HG03354 (cell line): ENCODE measurements at regions not wholly inside any gene's neighbourhood (a gene's known extent, or its start where the extent isn't known, plus 50 kb on each side); places are given as distances from the start of the nearest gene placed in this dataset.

ENCODE experiments used
- ATAC-seq: cut with Tn5 transposase; IDR thresholded peaks from one replicate; pipeline ENCODE4 v1.9.1; 2021; ENCODE audit warnings: mild to moderate bottlenecking; ENCODE audit not compliant: unreplicated experiment, poor library complexity, severe bottlenecking

DNA sequence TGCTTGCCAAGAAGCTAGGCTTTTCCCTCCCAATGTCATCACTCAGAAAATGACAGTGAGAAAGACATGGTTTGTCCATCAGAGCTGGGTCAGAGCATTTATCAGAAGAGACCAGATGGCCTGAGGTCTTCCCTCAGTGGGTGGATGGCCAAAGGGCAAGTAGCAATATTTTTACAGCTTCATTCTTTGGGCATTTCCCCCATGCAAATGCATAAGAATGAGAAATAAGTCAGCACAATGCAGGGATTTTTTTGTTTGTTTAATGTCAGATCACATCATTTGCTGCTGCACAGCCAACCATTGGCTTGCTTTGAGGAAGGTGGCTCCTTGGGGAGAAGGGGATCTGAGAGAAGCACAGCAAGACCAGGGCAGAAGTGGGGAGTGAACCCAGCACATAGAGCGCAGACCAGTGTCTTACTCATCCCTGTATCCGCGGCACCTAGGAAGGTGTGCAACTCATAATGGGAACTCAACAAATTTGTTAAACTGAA, 209.6 kb downstream of the SEMA6A start:
- peak; percentile 68 for ATAC-seq

- no peak for ATAC-seq
Measured at GRCh38 chr5:116363780-116364179, 210.8 kb downstream of the SEMA6A start.

DNA sequence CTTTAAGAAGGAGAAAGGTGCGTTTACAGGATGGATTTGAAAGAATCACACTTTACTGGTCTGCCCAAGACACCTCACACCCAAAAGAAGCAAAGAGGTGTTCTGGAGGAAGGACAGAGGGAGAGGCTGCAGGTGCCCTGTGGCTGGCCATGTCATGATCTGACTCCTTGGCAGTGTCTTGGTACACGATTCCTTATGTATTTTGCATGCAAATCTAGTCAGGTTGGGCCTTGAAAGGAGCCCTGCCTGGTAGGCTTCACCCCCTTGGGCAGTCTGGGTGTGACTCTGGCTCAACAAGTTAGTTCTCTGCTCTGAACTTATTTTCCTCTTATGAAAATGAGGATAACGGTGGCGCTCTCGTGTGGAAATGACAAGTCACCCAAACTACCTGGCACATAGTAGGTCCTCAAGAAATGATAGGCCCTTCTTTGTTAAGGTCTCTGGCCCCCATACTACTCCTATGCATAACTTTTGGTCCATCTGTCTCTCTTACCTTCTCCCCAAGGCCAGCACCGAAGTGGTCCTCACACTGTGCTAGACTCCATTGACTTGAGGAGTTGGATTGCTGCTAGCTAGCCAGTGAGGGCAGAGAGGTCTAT, 212.5 kb downstream of the SEMA6A start:
- ATAC-seq: no peak

DNA sequence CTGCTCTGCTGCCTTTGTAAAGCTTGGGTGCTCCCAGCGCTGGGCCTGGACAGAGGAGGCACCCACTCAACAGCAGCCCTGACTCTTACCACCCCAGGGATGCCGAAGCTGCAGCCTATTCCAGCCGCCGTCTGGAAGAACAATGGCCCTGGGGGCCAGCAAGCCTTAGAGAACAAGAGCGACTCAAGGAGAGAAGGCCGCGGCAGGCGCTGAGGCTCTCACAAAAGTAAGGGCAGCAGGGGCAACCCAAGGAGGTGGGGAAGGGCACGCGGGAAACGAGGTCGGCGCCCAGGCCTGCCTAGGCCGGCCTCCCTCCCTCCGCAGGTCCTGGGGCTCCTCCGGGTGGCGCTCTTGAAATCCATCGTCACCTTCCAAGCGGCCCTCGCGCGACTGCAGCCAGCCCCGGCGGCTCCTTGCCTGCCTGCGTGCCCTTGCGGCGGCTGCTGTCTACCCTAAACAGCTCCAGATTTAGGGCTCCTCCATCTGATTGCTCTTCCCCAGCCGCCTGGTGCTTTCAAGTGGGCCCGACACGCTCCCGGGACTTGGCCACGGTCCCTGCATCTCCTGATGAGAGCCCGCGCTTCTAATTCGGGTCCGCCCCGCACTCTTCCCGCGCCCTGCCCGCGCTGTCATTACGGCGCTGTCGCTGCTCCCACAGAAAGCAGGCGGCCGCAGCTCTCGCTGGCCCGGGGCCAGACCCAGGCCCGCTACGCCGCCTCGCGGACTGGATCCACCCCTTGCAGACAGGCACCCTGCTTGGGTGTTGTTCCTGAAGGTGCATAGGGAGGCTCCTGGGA, 213.3 kb downstream of the SEMA6A start:
- no peak for ATAC-seq

GRCh38 chr5:116360008-116360853, 214.4 kb downstream of the SEMA6A start:
- no peak for ATAC-seq

- no peak for ATAC-seq
Measured at GRCh38 chr5:116359592-116359991, 215.0 kb downstream of the SEMA6A start.

DNA sequence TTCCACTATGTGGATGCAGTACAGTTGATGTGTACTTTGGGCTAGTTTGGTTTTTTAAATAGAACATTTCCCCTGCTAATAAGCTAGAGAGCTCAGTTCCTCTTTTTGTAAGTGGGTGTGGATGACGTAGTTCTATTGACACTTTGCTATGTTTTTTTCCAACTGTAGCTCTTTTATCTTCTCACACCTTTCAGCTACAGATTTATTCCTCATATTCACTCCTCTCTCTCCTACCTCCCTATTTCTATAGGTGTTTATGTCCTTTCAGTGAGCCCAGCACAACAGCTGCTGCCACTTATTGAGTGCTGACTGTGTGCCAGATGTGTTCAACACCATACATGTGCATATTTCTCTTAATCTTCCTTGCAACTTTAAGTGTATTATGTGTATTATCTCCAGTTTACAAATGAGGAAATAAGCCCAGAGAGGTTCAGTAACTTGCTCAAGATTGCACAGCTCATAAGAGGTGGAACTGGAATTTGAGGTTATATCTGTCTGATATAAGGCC, 215.7 kb downstream of the SEMA6A start:
- ATAC-seq: peak; percentile 99

DNA sequence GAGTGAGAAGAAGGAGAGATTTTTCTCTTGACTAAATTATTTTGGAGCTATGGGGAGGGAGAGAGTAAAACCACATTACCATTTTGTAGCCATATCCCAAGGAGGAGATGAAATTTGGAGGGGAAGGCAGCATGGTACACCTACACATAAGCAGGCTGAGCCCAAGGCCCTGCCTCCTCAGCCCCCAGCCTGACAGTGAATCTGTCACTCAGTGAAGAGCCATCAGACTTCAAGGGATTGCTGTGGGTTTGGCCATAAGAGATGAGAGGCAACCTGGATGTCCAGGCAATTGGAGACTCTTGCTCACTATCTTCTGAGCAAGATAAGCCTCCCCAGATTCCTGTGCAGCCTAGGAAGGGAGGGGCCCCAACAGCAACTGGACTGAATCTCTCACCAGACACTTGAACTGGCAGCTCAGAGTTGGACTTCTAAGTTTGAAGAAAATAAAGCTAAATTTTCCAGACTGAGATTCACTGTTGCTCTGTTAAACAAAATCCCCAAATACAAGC, 216.6 kb downstream of the SEMA6A start:
- ATAC-seq: no peak

- no peak for ATAC-seq
Measured at GRCh38 chr5:116355819-116356601, 218.6 kb downstream of the SEMA6A start.

GRCh38 chr5:116354699-116355098, 219.9 kb downstream of the SEMA6A start:
- no peak for ATAC-seq

DNA sequence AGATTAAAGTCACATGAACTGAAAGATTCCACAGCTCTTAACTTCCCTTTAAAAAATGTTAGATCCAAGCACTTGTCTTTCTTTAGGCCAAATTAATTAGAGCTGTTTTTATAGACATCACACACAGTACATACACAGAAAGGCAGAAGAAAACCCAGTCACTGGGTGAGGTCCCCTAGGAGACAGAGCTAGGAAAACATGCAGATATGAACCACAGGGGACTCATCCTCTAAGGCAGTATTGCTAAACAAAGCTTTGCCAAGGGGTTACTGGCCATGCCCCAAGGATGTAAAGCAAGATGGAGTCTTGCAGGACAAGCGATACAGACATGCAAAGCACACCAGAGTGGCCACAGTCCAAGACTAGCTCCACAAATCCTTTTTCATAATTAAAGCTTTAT, 227.0 kb downstream of the SEMA6A start:
- ATAC-seq: no peak

DNA sequence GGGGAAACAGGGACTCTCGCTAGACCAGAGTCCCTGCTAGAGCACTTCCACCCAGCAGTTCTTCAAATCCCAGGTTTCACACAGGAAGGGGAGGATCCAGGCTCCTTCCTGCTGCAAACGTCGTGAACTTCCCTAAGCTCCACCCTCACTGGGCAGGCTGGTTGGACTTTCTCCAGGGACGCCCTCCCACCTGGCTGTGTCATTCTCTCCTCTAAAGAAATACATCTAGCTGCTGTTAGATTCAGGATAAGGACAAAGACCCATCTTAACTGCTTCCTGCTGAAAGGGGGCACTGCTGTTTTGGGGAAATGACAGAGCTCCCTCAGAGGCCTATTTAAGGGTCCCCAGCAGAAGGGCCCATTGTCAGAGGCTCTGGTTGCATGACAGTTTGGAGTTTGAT, 230.7 kb downstream of the SEMA6A start:
- ATAC-seq: no peak
